Suprapubic skin (tissue), 4 donors: ENCODE measurements at regions not wholly inside any gene's neighbourhood (a gene's known extent, or its start where the extent isn't known, plus 50 kb on each side); places are given as distances from the start of the nearest gene placed in this dataset.

Experiments used
- DNase-seq, 2 donors: peaks; one replicate each; pipeline ENCODE4 v3.0.0-alpha.2; 2019; ENCODE audit warnings: low spot score in 2 of 2
- H3K27ac ChIP-seq: fragments of 200-600 bp; sonication (generic); one replicate; pipeline ENCODE4 v1.5.1; 2019
- H3K27me3 ChIP-seq: fragments of 200-600 bp; sonication (generic); one replicate; pipeline ENCODE4 v1.5.1; 2019
- H3K36me3 ChIP-seq: fragments of 200-600 bp; sonication (generic); one replicate; pipeline ENCODE4 v1.5.1; 2019
- H3K4me1 ChIP-seq: fragments of 200-600 bp; sonication (generic); one replicate; pipeline ENCODE4 v1.5.1; 2019
- H3K4me3 ChIP-seq: fragments of 200-600 bp; sonication (generic); one replicate; pipeline ENCODE4 v1.5.1; 2019; ENCODE audit warnings: mild to moderate bottlenecking
- H3K9me3 ChIP-seq: fragments of 200-600 bp; sonication (generic); one replicate; pipeline ENCODE4 v1.5.1; 2019
- EP300 ChIP-seq: sonication (generic); formaldehyde crosslinking; IDR thresholded peaks from one replicate; pipeline ENCODE4 v1.6.1; 2017; ENCODE audit warnings: antibody characterized with exemption
- POLR2A ChIP-seq, 2 donors: fragments of 450-650 bp; IDR thresholded peaks; one replicate each; pipeline ENCODE4 v1.6.1; 2017; ENCODE audit warnings: antibody characterized with exemption in 2 of 2, mild to moderate bottlenecking in 2 of 2, moderate library complexity in 2 of 2
- POLR2AphosphoS5 ChIP-seq, 3 donors: sonication (generic); formaldehyde crosslinking; IDR thresholded peaks; one replicate each; pipeline ENCODE4 v1.6.1; 2017; ENCODE audit warnings: antibody characterized with exemption in 3 of 3
- WGBS: methylation state at CpG from one replicate; pipeline ENCODE4 v1.1.5; 2018; 5-methylcytosine and 5-hydroxymethylcytosine counted together
- TF ChIP-seq, protein P1 (sequence below), 2 donors: fragments of 200-600 bp in 1 of 2; fragments of 450-650 bp in 1 of 2; sonication (generic) in 1 of 2; IDR thresholded peaks; one replicate each; pipeline ENCODE4 v1.5.1; 2016 to 2019; ENCODE audit warnings: antibody characterized with exemption in 2 of 2, mild to moderate bottlenecking in 1 of 2, moderate library complexity in 1 of 2

DNA sequence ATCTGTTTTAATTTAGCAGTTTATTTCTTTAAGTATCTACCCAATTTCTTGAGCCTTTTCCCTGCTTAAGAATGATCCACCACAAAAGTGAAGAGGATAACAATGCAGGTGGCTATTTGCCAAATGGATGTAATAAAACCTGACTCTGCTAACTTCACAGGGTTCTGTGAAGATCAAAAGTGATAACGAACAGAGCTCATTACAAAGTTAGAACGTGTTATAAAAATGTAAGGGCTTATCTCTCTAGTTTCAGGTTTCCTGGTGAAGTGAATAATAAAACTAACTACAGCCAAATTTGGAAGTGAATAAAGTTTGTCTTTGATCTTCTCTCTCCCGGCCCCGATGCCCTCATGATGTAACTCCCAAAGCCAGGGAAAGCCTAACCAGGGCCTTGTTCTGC lies 497.9 kb downstream of the SMARCA1 start:
- Histone ChIP-seq H3K4me1 (no peaks in the 10 kb centered on the region), H3K9me3 (no peaks in the 10 kb centered on the region), H3K27ac (no peak overlapping the region), H3K27me3 (no peaks in the 10 kb centered on the region), H3K36me3 (no peaks in the 10 kb centered on the region), H3K4me3 (no peak overlapping the region)
- no peak for DNase-seq
- 35% methylated on average over 4 of the region's 4 CpGs for WGBS
- TF ChIP-seq POLR2AphosphoS5 (IDR thresholded peaks at IDR 0.05) (no peak), EP300 (no peak), POLR2A (IDR thresholded peaks at IDR 0.05) (no peak)
- TF ChIP-seq, protein P1, sequence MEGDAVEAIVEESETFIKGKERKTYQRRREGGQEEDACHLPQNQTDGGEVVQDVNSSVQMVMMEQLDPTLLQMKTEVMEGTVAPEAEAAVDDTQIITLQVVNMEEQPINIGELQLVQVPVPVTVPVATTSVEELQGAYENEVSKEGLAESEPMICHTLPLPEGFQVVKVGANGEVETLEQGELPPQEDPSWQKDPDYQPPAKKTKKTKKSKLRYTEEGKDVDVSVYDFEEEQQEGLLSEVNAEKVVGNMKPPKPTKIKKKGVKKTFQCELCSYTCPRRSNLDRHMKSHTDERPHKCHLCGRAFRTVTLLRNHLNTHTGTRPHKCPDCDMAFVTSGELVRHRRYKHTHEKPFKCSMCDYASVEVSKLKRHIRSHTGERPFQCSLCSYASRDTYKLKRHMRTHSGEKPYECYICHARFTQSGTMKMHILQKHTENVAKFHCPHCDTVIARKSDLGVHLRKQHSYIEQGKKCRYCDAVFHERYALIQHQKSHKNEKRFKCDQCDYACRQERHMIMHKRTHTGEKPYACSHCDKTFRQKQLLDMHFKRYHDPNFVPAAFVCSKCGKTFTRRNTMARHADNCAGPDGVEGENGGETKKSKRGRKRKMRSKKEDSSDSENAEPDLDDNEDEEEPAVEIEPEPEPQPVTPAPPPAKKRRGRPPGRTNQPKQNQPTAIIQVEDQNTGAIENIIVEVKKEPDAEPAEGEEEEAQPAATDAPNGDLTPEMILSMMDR (IDR thresholded peaks at IDR 0.05) = no peak

GRCh38 chrX:129019412-129019811 lies 503.9 kb downstream of the SMARCA1 start:
- Histone ChIP-seq H3K27me3 (no peaks in the 10 kb centered on the region), H3K27ac (no peak overlapping the region), H3K9me3 (no peaks in the 10 kb centered on the region), H3K4me3 (no peak overlapping the region), H3K4me1 (no peaks in the 10 kb centered on the region), H3K36me3 (no peaks in the 10 kb centered on the region)
- no peak for DNase-seq
- WGBS = 75% methylated on average over 3 of the region's 3 CpGs
- TF ChIP-seq, protein P1 (IDR thresholded peaks at IDR 0.05) = no peak
- no peak for TF ChIP-seq POLR2AphosphoS5 (IDR thresholded peaks at IDR 0.05)
- no peak for TF ChIP-seq POLR2A (IDR thresholded peaks at IDR 0.05)
- TF ChIP-seq EP300 = no peak

DNA sequence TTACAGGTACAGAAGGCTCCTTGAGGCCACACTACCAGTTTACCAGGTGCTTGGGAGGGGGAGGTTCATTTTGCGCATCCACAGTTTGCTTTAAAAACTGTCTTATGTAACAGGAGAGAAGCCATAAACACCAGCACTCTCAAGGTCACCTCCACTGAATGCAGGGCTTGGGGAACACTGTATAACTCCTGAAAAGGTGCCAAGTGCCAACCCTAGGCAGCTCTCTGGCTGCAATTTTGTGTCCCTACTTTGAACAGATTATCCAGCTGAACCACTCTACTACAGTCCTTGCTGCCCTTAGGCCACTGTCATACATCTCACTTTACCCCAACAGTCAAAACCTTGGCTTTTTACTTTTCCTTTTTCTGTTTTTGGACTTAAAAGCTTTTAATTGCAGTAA lies 507.9 kb downstream of the SMARCA1 start:
- WGBS = 100% methylated on average over 1 of the region's 1 CpG
- no peaks in the 10 kb centered on the region for H3K9me3 ChIP-seq
- no peaks in the 10 kb centered on the region for H3K36me3 ChIP-seq
- no peak for TF ChIP-seq POLR2AphosphoS5 (IDR thresholded peaks at IDR 0.05)
- no peaks in the 10 kb centered on the region for H3K4me1 ChIP-seq
- H3K27me3 ChIP-seq = no peaks in the 10 kb centered on the region
- H3K27ac ChIP-seq = no peak overlapping the region
- DNase-seq = no peak
- no peak overlapping the region for H3K4me3 ChIP-seq

DNA sequence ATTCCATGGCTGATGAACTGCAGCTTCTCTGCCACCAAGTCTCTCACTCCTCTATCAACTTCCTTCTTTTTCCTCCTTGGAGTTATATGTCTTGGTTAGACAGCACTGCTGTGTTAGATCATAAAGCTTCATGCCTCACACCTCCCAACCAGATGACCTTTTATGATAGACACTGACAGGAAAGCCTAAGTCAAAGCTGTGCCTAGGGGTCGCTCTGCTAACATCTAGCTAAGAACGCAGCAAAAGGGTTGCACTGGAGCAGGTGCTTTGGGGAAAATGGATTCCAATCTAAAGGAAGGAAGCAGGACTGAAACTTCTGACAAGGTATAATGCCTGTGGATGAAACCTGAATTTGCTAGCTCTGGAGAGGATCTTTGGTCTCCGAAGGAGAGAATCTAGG lies 509.7 kb downstream of the SMARCA1 start:
- no peak overlapping the region for H3K27ac ChIP-seq
- no peak for DNase-seq
- no peak overlapping the region for H3K4me3 ChIP-seq
- no peaks in the 10 kb centered on the region for H3K4me1 ChIP-seq
- no peaks in the 10 kb centered on the region for H3K36me3 ChIP-seq
- no peaks in the 10 kb centered on the region for H3K9me3 ChIP-seq
- TF ChIP-seq POLR2AphosphoS5 (IDR thresholded peaks at IDR 0.05) = no peak
- TF ChIP-seq, protein P1 (IDR thresholded peaks at IDR 0.05) = no peak
- no peak for TF ChIP-seq EP300
- TF ChIP-seq POLR2A (IDR thresholded peaks at IDR 0.05) = no peak
- WGBS = 57% methylated on average over 3 of the region's 3 CpGs
- no peaks in the 10 kb centered on the region for H3K27me3 ChIP-seq

- no peaks in the 10 kb centered on the region for H3K36me3 ChIP-seq
- no peaks in the 10 kb centered on the region for H3K9me3 ChIP-seq
- H3K27me3 ChIP-seq = no peaks in the 10 kb centered on the region
- no peak for DNase-seq
- WGBS = 43% methylated on average over 3 of the region's 3 CpGs
- H3K4me3 ChIP-seq = no peak overlapping the region
- TF ChIP-seq, protein P1 (IDR thresholded peaks at IDR 0.05) = no peak
- TF ChIP-seq POLR2A (IDR thresholded peaks at IDR 0.05) (no peak), EP300 (no peak), POLR2AphosphoS5 (IDR thresholded peaks at IDR 0.05) (no peak)
- H3K27ac ChIP-seq = no peak overlapping the region
- H3K4me1 ChIP-seq = no peaks in the 10 kb centered on the region
These were observed 515.7 kb downstream of the SMARCA1 start for GRCh38 chrX:129007631-129008030.

DNA sequence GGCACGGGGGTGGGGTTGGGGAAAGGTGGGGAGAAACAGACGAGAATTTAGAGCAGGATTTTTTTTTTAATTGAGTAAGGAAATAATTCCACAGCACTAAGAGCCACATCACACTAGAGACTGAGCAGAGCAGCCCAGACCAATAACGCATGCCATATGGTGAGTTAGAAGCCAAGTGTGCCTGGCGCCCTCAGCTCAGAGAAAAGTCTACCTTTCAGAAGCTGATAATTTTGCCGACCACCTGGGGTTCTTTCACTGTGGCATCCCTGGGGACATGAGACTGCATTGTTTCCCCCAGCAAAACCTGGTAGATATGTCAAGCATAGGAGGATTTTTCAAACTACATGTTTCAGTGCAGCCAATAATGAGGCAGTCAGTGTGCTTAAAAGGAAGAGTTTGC lies 516.8 kb downstream of the SMARCA1 start:
- no peaks in the 10 kb centered on the region for H3K36me3 ChIP-seq
- H3K4me3 ChIP-seq = no peak overlapping the region
- TF ChIP-seq POLR2A (IDR thresholded peaks at IDR 0.05) (no peak), EP300 (no peak), POLR2AphosphoS5 (IDR thresholded peaks at IDR 0.05) (no peak)
- TF ChIP-seq, protein P1 (IDR thresholded peaks at IDR 0.05) = no peak
- H3K27ac ChIP-seq = no peak overlapping the region
- H3K9me3 ChIP-seq = no peaks in the 10 kb centered on the region
- no peaks in the 10 kb centered on the region for H3K4me1 ChIP-seq
- H3K27me3 ChIP-seq = no peaks in the 10 kb centered on the region
- DNase-seq = no peak
- 52% methylated on average over 5 of the region's 5 CpGs for WGBS
